ENCODE measurements at regions not wholly inside any gene's neighbourhood (a gene's known extent, or its start where the extent isn't known, plus 50 kb on each side); places are given as distances from the start of the nearest gene placed in this dataset.

DNA sequence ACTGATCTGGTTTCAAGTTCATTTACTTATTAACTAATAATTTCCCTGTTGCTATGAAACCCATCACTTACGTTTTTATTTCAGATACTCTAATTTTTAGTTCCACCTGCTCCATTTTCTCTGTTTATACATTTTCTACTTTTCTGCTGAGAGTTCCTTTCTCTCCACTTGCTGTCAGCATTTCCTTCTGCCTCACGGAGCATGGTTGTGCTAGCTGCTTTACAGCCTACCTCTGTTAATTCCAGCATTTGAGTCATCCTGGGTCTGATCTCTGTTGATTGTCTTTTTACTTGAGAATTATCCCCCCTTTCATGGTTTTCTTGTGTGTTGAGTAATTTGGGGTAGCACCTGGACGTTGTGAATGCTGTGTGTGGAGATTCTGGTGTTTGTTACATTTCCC lies 373.2 kb upstream of the C1orf174 start:
- 45 to 66% methylated on average over 3 of the region's 3 CpGs for WGBS, 2 donors
- TF ChIP-seq POLR2A (IDR thresholded peaks at IDR 0.05) (no peak), EP300 (IDR thresholded peaks at IDR 0.05) (no peak)
- TF ChIP-seq, protein P1, sequence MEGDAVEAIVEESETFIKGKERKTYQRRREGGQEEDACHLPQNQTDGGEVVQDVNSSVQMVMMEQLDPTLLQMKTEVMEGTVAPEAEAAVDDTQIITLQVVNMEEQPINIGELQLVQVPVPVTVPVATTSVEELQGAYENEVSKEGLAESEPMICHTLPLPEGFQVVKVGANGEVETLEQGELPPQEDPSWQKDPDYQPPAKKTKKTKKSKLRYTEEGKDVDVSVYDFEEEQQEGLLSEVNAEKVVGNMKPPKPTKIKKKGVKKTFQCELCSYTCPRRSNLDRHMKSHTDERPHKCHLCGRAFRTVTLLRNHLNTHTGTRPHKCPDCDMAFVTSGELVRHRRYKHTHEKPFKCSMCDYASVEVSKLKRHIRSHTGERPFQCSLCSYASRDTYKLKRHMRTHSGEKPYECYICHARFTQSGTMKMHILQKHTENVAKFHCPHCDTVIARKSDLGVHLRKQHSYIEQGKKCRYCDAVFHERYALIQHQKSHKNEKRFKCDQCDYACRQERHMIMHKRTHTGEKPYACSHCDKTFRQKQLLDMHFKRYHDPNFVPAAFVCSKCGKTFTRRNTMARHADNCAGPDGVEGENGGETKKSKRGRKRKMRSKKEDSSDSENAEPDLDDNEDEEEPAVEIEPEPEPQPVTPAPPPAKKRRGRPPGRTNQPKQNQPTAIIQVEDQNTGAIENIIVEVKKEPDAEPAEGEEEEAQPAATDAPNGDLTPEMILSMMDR (IDR thresholded peaks at IDR 0.05) = no peak
- no peaks in the 10 kb centered on the region for H3K27me3 ChIP-seq

DNA sequence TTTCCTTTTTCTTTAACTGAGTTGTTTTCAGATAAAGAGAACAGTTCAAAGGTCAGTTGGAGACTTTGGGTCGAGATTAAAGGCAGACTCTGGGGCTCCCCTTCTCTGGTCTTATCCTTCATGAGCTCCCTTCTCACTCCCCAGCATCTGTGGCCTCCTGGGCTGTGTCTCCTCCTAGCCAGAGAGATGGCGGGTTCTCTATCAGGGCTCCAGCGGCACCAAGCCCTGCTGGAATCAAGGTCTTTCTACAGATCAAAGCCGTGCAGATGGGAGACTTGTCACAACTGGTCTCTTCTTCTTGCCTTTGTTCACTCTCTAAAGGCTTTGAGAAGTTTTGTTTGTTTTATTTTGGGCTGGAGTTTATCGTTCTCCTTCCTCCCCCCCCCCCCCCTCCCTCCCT lies 373.7 kb upstream of the C1orf174 start:
- Histone ChIP-seq H3K4me3 (no peak overlapping the region), H3K4me1 (no peaks in the 10 kb centered on the region), H3K9me3 (peaks cover 0 to 41% (median 2%) of the 10 kb centered on the region in 4 donors), H3K27ac (no peak overlapping the region), H3K36me3 (no peaks in the 10 kb centered on the region), H3K27me3 (no peaks in the 10 kb centered on the region)
- TF ChIP-seq EP300 (IDR thresholded peaks at IDR 0.05) = no peak
- TF ChIP-seq, protein P1 (IDR thresholded peaks at IDR 0.05) = no peak
- no peak for TF ChIP-seq POLR2A (IDR thresholded peaks at IDR 0.05)
- no peak for DNase-seq (ENCODE audit: low spot score in 2 of 2)
- WGBS, 2 donors = 51 to 53% methylated on average over 5 of the region's 5 CpGs

More for the DNA sequence above, 373.2 kb upstream of the C1orf174 start:
- DNase-seq (ENCODE audit: low spot score in 2 of 2) = no peak
- H3K4me1 ChIP-seq = no peaks in the 10 kb centered on the region
- no peak overlapping the region for H3K27ac ChIP-seq
- no peak overlapping the region for H3K4me3 ChIP-seq
- H3K9me3 ChIP-seq = peaks cover 0 to 35% (median under 1%) of the 10 kb centered on the region in 4 donors
- no peaks in the 10 kb centered on the region for H3K36me3 ChIP-seq

DNA sequence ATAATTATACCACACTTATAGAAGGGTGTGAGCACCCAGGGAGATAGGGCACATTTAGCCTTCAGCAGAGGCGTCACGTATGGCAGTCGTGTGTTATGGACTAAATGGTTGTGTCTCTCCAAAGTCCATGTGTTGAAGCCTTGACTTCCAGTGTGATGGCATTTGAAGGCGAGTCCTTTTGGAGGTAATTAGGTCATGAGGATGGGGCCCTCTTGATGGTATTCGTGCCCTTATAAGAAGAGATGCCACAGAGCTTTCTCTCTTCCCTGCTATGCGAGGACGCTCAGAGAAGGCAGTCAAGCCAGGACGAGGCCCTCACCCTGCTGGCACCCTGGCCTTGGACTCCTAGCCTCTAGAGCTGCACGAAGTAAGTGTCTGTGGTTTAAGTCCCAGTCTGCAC lies 375.0 kb upstream of the C1orf174 start:
- Histone ChIP-seq H3K27ac (no peak overlapping the region), H3K4me1 (no peaks in the 10 kb centered on the region), H3K36me3 (no peaks in the 10 kb centered on the region), H3K9me3 (peaks cover 0 to 44% (median 2%) of the 10 kb centered on the region in 4 donors), H3K27me3 (no peaks in the 10 kb centered on the region), H3K4me3 (no peak overlapping the region)
- DNase-seq (ENCODE audit: low spot score in 2 of 2) = no peak
- TF ChIP-seq, protein P1 (IDR thresholded peaks at IDR 0.05) = no peak
- TF ChIP-seq EP300 (IDR thresholded peaks at IDR 0.05) (no peak), POLR2A (IDR thresholded peaks at IDR 0.05) (no peak)
- WGBS, 2 donors = 86 to 88% methylated on average over 9 of the region's 9 CpGs

DNA sequence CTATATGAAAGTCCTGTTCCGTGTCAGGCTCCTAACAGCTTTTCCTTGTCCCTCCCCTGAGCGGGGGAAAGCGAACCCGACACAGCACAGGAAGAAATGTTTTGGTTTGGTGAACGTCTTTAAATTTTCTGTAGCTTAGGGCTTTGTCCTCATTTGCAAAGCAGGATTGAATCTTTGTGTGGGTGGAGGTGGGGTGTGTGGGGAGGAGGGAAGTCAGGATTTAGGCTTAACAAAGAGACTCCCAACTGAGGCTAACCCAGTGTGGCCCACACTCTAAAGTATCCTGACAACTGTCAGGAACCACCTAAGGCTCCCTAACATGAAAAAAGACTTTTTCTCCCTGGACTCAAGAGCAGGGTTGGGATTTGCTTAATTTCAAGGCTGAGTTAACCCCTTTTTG lies 376.2 kb upstream of the C1orf174 start:
- no peak overlapping the region for H3K4me3 ChIP-seq
- no peaks in the 10 kb centered on the region for H3K4me1 ChIP-seq
- WGBS, 2 donors = 18 to 19% methylated on average over 5 of the region's 5 CpGs
- no peak overlapping the region for H3K27ac ChIP-seq
- no peaks in the 10 kb centered on the region for H3K27me3 ChIP-seq
- TF ChIP-seq, protein P1 (IDR thresholded peaks at IDR 0.05) = no peak
- TF ChIP-seq POLR2A (IDR thresholded peaks at IDR 0.05) (no peak), EP300 (IDR thresholded peaks at IDR 0.05) (no peak)
- peaks cover 0 to 44% (median 2%) of the 10 kb centered on the region in 4 donors for H3K9me3 ChIP-seq
- H3K36me3 ChIP-seq = no peaks in the 10 kb centered on the region
- DNase-seq (ENCODE audit: low spot score in 2 of 2) = no peak

DNA sequence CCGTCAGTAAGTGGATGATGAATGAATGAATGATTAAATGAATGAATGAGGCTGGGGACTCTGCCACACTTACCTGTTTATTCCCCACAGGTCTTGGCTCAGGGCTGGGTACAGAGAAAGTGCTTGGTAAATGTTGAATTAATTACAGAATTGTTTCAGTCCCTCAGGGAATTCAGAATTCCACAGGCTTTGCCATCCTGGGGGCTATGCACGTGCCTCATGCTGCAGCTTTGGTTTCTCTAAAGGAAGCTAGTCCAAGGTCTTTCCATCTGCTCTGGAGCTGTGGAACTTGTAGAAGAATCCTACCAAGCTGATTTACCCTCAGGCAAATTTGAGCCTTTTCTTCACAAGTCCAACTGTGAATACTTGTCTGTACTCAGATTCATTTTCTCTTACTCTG lies 376.8 kb upstream of the AJAP1 start:
- Histone ChIP-seq H3K4me1 (no peaks in the 10 kb centered on the region), H3K4me3 (no peak overlapping the region), H3K27ac (no peak overlapping the region), H3K27me3 (no peaks in the 10 kb centered on the region), H3K9me3 (peaks cover 0 to 44% (median 2%) of the 10 kb centered on the region in 4 donors), H3K36me3 (no peaks in the 10 kb centered on the region)
- TF ChIP-seq POLR2A (IDR thresholded peaks at IDR 0.05) (no peak), EP300 (IDR thresholded peaks at IDR 0.05) (no peak)
- TF ChIP-seq, protein P1 (IDR thresholded peaks at IDR 0.05) = no peak
- DNase-seq (ENCODE audit: low spot score in 2 of 2) = no peak
- WGBS, 2 donors = 73 to 75% methylated on average over 2 of the region's 2 CpGs

Measured in tibial nerve (tissue), 4 donors.